GM19395 (cell line): ENCODE measurements at regions not wholly inside any gene's neighbourhood (a gene's known extent, or its start where the extent isn't known, plus 50 kb on each side); places are given as distances from the start of the nearest gene placed in this dataset.
"Not testable (repeated sequence)": the region's sequence is repeated elsewhere in the genome, so short reads cannot be mapped to it uniquely, and the experiment has no call there.

Experiments used
- ATAC-seq: cut with Tn5 transposase; IDR thresholded peaks from one replicate; pipeline ENCODE4 v1.9.1; 2021; ENCODE audit warnings: mild to moderate bottlenecking, moderate library complexity; ENCODE audit not compliant: unreplicated experiment

GRCh38 chr18:51248685-51249084, 51.2 kb upstream of the MEX3C start:
- ATAC-seq: no peak

GRCh38 chr18:51250006-51250405, 52.5 kb upstream of the MEX3C start:
- ATAC-seq: no peak

GRCh38 chr18:51250458-51251024, 53.1 kb upstream of the MEX3C start:
- no peak for ATAC-seq

GRCh38 chr18:51251625-51252024, 54.1 kb upstream of the MEX3C start:
- peak; percentile 100 for ATAC-seq

- no peak for ATAC-seq
These were observed 56.0 kb upstream of the MEX3C start for GRCh38 chr18:51253476-51253875.

- ATAC-seq: no peak
These were observed 58.2 kb upstream of the MEX3C start for GRCh38 chr18:51255693-51256092.

- no peak for ATAC-seq
These were observed 59.7 kb upstream of the MEX3C start for GRCh38 chr18:51257150-51257549.

GRCh38 chr18:51260118-51260517, 62.6 kb upstream of the MEX3C start:
- ATAC-seq: no peak

GRCh38 chr18:51266077-51266476, 68.6 kb upstream of the MEX3C start:
- ATAC-seq: not testable (repeated sequence)

- no peak for ATAC-seq
These were observed 69.3 kb upstream of the MEX3C start for GRCh38 chr18:51266773-51267172.

- ATAC-seq: no peak
These were observed 76.0 kb upstream of the MEX3C start for GRCh38 chr18:51273437-51273836.

GRCh38 chr18:51275712-51276476, 78.4 kb upstream of the MEX3C start:
- ATAC-seq: no peak

GRCh38 chr18:51278045-51278649, 80.7 kb upstream of the MEX3C start:
- no peak for ATAC-seq

- peak; percentile 73 for ATAC-seq
These were observed 82.0 kb upstream of the MEX3C start for GRCh38 chr18:51279367-51279984.

GRCh38 chr18:51287818-51288508, 90.5 kb upstream of the MEX3C start:
- ATAC-seq: no peak

GRCh38 chr18:51288582-51288981, 91.1 kb upstream of the MEX3C start:
- ATAC-seq: no peak

- ATAC-seq: no peak
These were observed 93.4 kb upstream of the MEX3C start for GRCh38 chr18:51290860-51291259.

- ATAC-seq: no peak
These were observed 103.4 kb upstream of the MEX3C start for GRCh38 chr18:51300912-51301311.

- no peak for ATAC-seq
These were observed 103.9 kb upstream of the MEX3C start for GRCh38 chr18:51301376-51301775.

GRCh38 chr18:51316677-51317076, 119.2 kb upstream of the MEX3C start:
- ATAC-seq: no peak

GRCh38 chr18:51321696-51322095, 124.2 kb upstream of the MEX3C start:
- ATAC-seq: no peak
